ENCODE measurements at regions not wholly inside any gene's neighbourhood (a gene's known extent, or its start where the extent isn't known, plus 50 kb on each side); places are given as distances from the start of the nearest gene placed in this dataset.
"Not testable (repeated sequence)": the region's sequence is repeated elsewhere in the genome, so short reads cannot be mapped to it uniquely, and the experiment has no call there.

DNA sequence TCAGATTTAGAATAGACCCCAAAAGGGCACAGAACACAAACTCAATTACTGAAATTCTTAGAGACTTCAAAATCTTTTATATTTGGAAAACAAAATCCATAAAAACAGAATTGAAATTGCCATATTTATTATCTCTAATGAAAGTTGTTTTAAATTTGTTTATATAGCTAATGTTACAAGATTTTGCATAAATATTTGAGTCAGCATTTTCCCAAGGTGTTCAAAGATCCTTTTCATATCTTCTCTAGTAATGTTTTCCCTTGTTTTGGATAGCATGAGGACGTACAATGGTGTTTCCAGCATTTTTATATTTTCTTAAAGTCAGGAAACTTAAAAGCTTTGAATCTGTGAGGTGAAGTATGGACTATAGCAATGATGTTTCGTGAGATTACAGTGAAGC, 235.2 kb upstream of the EPHA7 start:
- no peak for DNase-seq (ENCODE audit: low spot score)
- Histone ChIP-seq H2AFZ (no peak overlapping the region), H3K4me3 (no peak overlapping the region), H4K20me1 (ENCODE audit: insufficient read depth, poor library complexity, severe bottlenecking) (no peaks in the 10 kb centered on the region), H3K9me3 (ENCODE audit: low read depth) (peaks cover 5% of the 10 kb centered on the region), H3K9me2 (replicated peaks; ENCODE audit: insufficient read depth) (no peaks in the 10 kb centered on the region), H3K36me3 (replicated peaks; ENCODE audit: insufficient read depth, low read depth) (no peaks in the 10 kb centered on the region), H3K27ac (no peak overlapping the region), H3K27me3 (no peaks in the 10 kb centered on the region), H3K4me2 (no peak overlapping the region), H3K79me2 (no peaks in the 10 kb centered on the region), H3K4me1 (ENCODE audit: insufficient read depth) (no peaks in the 10 kb centered on the region)
- WGBS (ENCODE audit: low lambda C conversion rate, missing lambda C conversion rate): 88% methylated on average over 2 of the region's 2 CpGs
- TF ChIP-seq, protein P1, sequence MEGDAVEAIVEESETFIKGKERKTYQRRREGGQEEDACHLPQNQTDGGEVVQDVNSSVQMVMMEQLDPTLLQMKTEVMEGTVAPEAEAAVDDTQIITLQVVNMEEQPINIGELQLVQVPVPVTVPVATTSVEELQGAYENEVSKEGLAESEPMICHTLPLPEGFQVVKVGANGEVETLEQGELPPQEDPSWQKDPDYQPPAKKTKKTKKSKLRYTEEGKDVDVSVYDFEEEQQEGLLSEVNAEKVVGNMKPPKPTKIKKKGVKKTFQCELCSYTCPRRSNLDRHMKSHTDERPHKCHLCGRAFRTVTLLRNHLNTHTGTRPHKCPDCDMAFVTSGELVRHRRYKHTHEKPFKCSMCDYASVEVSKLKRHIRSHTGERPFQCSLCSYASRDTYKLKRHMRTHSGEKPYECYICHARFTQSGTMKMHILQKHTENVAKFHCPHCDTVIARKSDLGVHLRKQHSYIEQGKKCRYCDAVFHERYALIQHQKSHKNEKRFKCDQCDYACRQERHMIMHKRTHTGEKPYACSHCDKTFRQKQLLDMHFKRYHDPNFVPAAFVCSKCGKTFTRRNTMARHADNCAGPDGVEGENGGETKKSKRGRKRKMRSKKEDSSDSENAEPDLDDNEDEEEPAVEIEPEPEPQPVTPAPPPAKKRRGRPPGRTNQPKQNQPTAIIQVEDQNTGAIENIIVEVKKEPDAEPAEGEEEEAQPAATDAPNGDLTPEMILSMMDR (IDR thresholded peaks at IDR 0.05; ENCODE audit: poor library complexity): no peak
- TF ChIP-seq EZH2phosphoT487 (IDR thresholded peaks at IDR 0.05; ENCODE audit: low read depth, severe bottlenecking, unreplicated experiment) (no peak), EZH2 (IDR thresholded peaks at IDR 0.05; ENCODE audit: borderline replicate concordance) (no peak)

DNA sequence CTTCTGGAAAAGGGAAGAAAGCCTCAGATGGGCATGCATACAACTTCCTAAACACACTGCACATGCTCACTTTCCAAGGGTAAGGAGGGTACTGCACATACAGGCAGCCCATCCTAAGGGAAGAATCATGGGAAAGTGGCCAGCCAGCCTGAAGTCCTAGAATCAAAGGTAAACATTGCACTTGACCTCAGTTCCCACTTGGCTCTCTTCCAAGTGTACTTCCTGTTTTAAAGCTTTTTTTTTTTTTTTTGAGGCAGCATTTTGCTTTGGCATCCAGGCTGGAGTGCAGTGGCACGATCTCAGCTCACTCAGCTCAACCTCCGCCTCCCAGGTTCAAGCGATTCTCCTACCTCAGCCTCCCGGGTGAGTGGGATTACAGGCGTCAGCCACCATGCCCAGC, 225.3 kb upstream of the EPHA7 start:
- Histone ChIP-seq H3K36me3 (replicated peaks; ENCODE audit: insufficient read depth, low read depth) (no peaks in the 10 kb centered on the region), H3K9me3 (ENCODE audit: low read depth) (no peaks in the 10 kb centered on the region), H2AFZ (no peak overlapping the region), H3K79me2 (no peaks in the 10 kb centered on the region), H3K9me2 (replicated peaks; ENCODE audit: insufficient read depth) (no peaks in the 10 kb centered on the region), H3K4me1 (ENCODE audit: insufficient read depth) (no peaks in the 10 kb centered on the region), H4K20me1 (ENCODE audit: insufficient read depth, poor library complexity, severe bottlenecking) (no peaks in the 10 kb centered on the region), H3K27me3 (no peaks in the 10 kb centered on the region), H3K4me3 (no peak overlapping the region), H3K4me2 (no peak overlapping the region), H3K27ac (no peak overlapping the region)
- 94% methylated on average over 4 of the region's 5 CpGs for WGBS (ENCODE audit: low lambda C conversion rate, missing lambda C conversion rate)
- TF ChIP-seq EZH2phosphoT487 (IDR thresholded peaks at IDR 0.05; ENCODE audit: low read depth, severe bottlenecking, unreplicated experiment) (no peak), EZH2 (IDR thresholded peaks at IDR 0.05; ENCODE audit: borderline replicate concordance) (no peak)
- TF ChIP-seq, protein P1 (IDR thresholded peaks at IDR 0.05; ENCODE audit: poor library complexity): no peak
- DNase-seq (ENCODE audit: low spot score): peak; percentile 44

DNA sequence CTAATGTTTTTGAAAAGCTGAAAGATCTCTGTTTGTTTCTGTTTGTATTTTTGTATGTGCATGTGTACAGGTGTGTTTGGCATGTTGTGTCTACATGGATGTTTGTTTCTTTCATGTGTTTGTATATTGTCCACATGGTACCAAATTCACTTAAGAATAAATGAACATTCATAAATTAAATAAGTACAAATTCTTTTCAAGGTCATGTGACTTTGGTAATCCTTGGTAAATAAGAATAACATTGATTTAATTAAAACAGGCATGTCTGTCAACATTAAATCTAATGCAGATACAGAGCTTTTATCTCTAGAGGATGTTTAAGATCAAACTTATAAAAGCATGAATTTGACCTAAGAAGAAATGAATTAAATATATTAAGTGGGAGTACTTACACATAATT, 219.8 kb upstream of the EPHA7 start:
- no peaks in the 10 kb centered on the region for H3K9me3 ChIP-seq (ENCODE audit: low read depth)
- H3K9me2 ChIP-seq (replicated peaks; ENCODE audit: insufficient read depth): no peaks in the 10 kb centered on the region
- H4K20me1 ChIP-seq (ENCODE audit: insufficient read depth, poor library complexity, severe bottlenecking): no peaks in the 10 kb centered on the region
- no peak overlapping the region for H3K4me2 ChIP-seq
- no peaks in the 10 kb centered on the region for H3K79me2 ChIP-seq
- no peaks in the 10 kb centered on the region for H3K36me3 ChIP-seq (replicated peaks; ENCODE audit: insufficient read depth, low read depth)
- no peaks in the 10 kb centered on the region for H3K27me3 ChIP-seq
- no peak overlapping the region for H2AFZ ChIP-seq
- no peak overlapping the region for H3K27ac ChIP-seq
- H3K4me1 ChIP-seq (ENCODE audit: insufficient read depth): no peaks in the 10 kb centered on the region
- DNase-seq (ENCODE audit: low spot score): no peak
- TF ChIP-seq EZH2phosphoT487 (IDR thresholded peaks at IDR 0.05; ENCODE audit: low read depth, severe bottlenecking, unreplicated experiment) (no peak), EZH2 (IDR thresholded peaks at IDR 0.05; ENCODE audit: borderline replicate concordance) (no peak)
- TF ChIP-seq, protein P1 (IDR thresholded peaks at IDR 0.05; ENCODE audit: poor library complexity): no peak
- no peak overlapping the region for H3K4me3 ChIP-seq

GRCh38 chr6:93636987-93637664, 217.8 kb upstream of the EPHA7 start:
- not testable (repeated sequence) for H3K27ac ChIP-seq; H3K4me3 ChIP-seq; H3K4me1 ChIP-seq (ENCODE audit: insufficient read depth); H3K9me3 ChIP-seq (ENCODE audit: low read depth); H3K4me2 ChIP-seq; DNase-seq (ENCODE audit: low spot score); H4K20me1 ChIP-seq (ENCODE audit: insufficient read depth, poor library complexity, severe bottlenecking); H3K79me2 ChIP-seq; H3K9me2 ChIP-seq (replicated peaks; ENCODE audit: insufficient read depth); H3K27me3 ChIP-seq; H3K36me3 ChIP-seq (replicated peaks; ENCODE audit: insufficient read depth, low read depth); H2AFZ ChIP-seq
- 82% methylated on average over 37 of the region's 38 CpGs for WGBS (ENCODE audit: low lambda C conversion rate, missing lambda C conversion rate)
